ENCODE measurements at regions not wholly inside any gene's neighbourhood (a gene's known extent, or its start where the extent isn't known, plus 50 kb on each side); places are given as distances from the start of the nearest gene placed in this dataset.

- no peaks in the 10 kb centered on the region for H3K79me2 ChIP-seq (ENCODE audit: control insufficient read depth, insufficient read depth, low read length)
- H3K27ac ChIP-seq (ENCODE audit: extremely low read depth, low read depth, low read length), result no peak overlapping the region
- no peaks in the 10 kb centered on the region for H4K20me1 ChIP-seq (replicated peaks; ENCODE audit: control insufficient read depth, insufficient read depth, low read length)
- no peak for ATAC-seq
- no peak overlapping the region for H3K9ac ChIP-seq (ENCODE audit: insufficient read depth in 1 of 2, low read depth in 2 of 2, low read length in 2 of 2)
- intact Hi-C loops (cut with micrococcal nuclease), result loop anchor here (2.0 kb wide), 1 partner anchor 14 kb away; no protein-coding TSS in a partner anchor
- WGBS (ENCODE audit: insufficient coverage, low coverage, missing lambda C conversion rate), result 68% methylated on average over 1 of the region's 1 CpG
- BruUV-seq (replicated peaks), result no TSS peak
- H3K36me3 ChIP-seq (ENCODE audit: control insufficient read depth, insufficient read depth, low read length), result no peaks in the 10 kb centered on the region
- no peak for FAIRE-seq
- no peak overlapping the region for H3K4me3 ChIP-seq
- H3K4me1 ChIP-seq (replicated peaks in 1 of 2; ENCODE audit: control insufficient read depth in 2 of 2, insufficient read depth in 2 of 2, low read length in 2 of 2), result no peaks in the 10 kb centered on the region
- ChIA-PET POLR2A (interaction anchor here (0.8 kb wide), 1 partner anchor 9 kb away, joined by 3 read pairs; no protein-coding TSS in a partner anchor), CTCF (ENCODE audit: low intra/inter-chr PET ratio) (no interaction called here)
- no peaks in the 10 kb centered on the region for H3K27me3 ChIP-seq (ENCODE audit: control insufficient read depth in 2 of 2, insufficient read depth in 2 of 2, low read length in 2 of 2)
- H2AFZ ChIP-seq (ENCODE audit: low read depth, low read length), result no peak overlapping the region
- in situ Hi-C loops (cut with MboI), result no loop called here
- no peaks in the 10 kb centered on the region for H3K9me1 ChIP-seq (ENCODE audit: control insufficient read depth, insufficient read depth, low read length)
- no peak overlapping the region for H3K4me2 ChIP-seq (ENCODE audit: insufficient read depth, low read length)
- no peak for DNase-seq (ENCODE audit: extremely low read depth in 1 of 4, low spot score in 3 of 4)
- TF ChIP-seq ZNF316 (IDR thresholded peaks at IDR 0.05) (peak; percentile 60; the same call in 1 of the 2 replicates), ZNF224 (CRISPR knock-in tag; IDR thresholded peaks at IDR 0.05) (no peak), C11orf30 (IDR thresholded peaks at IDR 0.05; ENCODE audit: low read depth) (peak; percentile 51; the same call in 1 of the 2 replicates)
- H3K9me3 ChIP-seq (replicated peaks; ENCODE audit: control insufficient read depth, insufficient read depth, low read depth, low read length), result 0 out of 2 replicates have a peak, but pooled peaks cover 3% of the 10 kb centered on the region
Observed at GRCh38 chr4:128480945-128481344, 193.3 kb upstream of the PGRMC2 start.

- CTCF ChIA-PET (ENCODE audit: low intra/inter-chr PET ratio), result no interaction called here
- H3K36me3 ChIP-seq (ENCODE audit: control insufficient read depth, insufficient read depth, low read length), result no peaks in the 10 kb centered on the region
- no TSS peak for BruUV-seq (replicated peaks)
- intact Hi-C loops (cut with micrococcal nuclease) (no loop called here), in situ Hi-C loops (cut with MboI) (no loop called here)
- H3K79me2 ChIP-seq (ENCODE audit: control insufficient read depth, insufficient read depth, low read length), result no peaks in the 10 kb centered on the region
- FAIRE-seq, result peak; percentile 6
- no peak for DNase-seq (ENCODE audit: extremely low read depth in 1 of 4, low spot score in 3 of 4)
- no peak overlapping the region for H3K9ac ChIP-seq (ENCODE audit: insufficient read depth in 1 of 2, low read depth in 2 of 2, low read length in 2 of 2)
- H3K4me2 ChIP-seq (ENCODE audit: insufficient read depth, low read length), result no peak overlapping the region
- 49% methylated on average over 4 of the region's 4 CpGs for WGBS (ENCODE audit: insufficient coverage, low coverage, missing lambda C conversion rate)
- no peak overlapping the region for H3K4me3 ChIP-seq
- TF ChIP-seq SAFB2 (IDR thresholded peaks at IDR 0.05; ENCODE audit: borderline replicate concordance, low read depth, low read length, severe bottlenecking), result no peak
- no peak for TF ChIP-seq CREM (IDR thresholded peaks at IDR 0.05; ENCODE audit: low read depth)
- no peak for TF ChIP-seq MEF2A (IDR thresholded peaks at IDR 0.05; ENCODE audit: control insufficient read depth, low read depth, low read length)
- TF ChIP-seq ZNF174 (CRISPR knock-in tag; IDR thresholded peaks at IDR 0.05), result no peak
- no peak for TF ChIP-seq TBL1XR1 (IDR thresholded peaks at IDR 0.05; ENCODE audit: low read length in 2 of 2)
- TF ChIP-seq, protein P1, sequence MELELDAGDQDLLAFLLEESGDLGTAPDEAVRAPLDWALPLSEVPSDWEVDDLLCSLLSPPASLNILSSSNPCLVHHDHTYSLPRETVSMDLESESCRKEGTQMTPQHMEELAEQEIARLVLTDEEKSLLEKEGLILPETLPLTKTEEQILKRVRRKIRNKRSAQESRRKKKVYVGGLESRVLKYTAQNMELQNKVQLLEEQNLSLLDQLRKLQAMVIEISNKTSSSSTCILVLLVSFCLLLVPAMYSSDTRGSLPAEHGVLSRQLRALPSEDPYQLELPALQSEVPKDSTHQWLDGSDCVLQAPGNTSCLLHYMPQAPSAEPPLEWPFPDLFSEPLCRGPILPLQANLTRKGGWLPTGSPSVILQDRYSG (tag; conservative IDR thresholded peaks at IDR 0.05; ENCODE audit: low read depth), result no peak
- no peak for TF ChIP-seq ZBTB34 (CRISPR knock-in tag; IDR thresholded peaks at IDR 0.05)
- TF ChIP-seq FOXA1 (IDR thresholded peaks at IDR 0.05; ENCODE audit: borderline replicate concordance), result no peak
- no peak for TF ChIP-seq NR4A1 (CRISPR knock-in tag; IDR thresholded peaks at IDR 0.05)
- TF ChIP-seq NR4A1 (tag; IDR thresholded peaks at IDR 0.05), result no peak
- TF ChIP-seq SRF (CRISPR knock-in tag; IDR thresholded peaks at IDR 0.05), result no peak
- TF ChIP-seq ZNF263 (CRISPR knock-in tag; IDR thresholded peaks at IDR 0.05; ENCODE audit: borderline replicate concordance), result no peak
- TF ChIP-seq CBFA2T3 (IDR thresholded peaks at IDR 0.05), result no peak
- no peak overlapping the region for H2AFZ ChIP-seq (ENCODE audit: low read depth, low read length)
- 0 out of 2 replicates have a peak, but pooled peaks cover 3% of the 10 kb centered on the region for H3K9me3 ChIP-seq (replicated peaks; ENCODE audit: control insufficient read depth, insufficient read depth, low read depth, low read length)
- POLR2A ChIA-PET, result interaction anchor here (0.5 kb wide), 1 partner anchor 64 kb away, joined by 4 read pairs; no protein-coding TSS in a partner anchor
- H3K4me1 ChIP-seq (replicated peaks in 1 of 2; ENCODE audit: control insufficient read depth in 2 of 2, insufficient read depth in 2 of 2, low read length in 2 of 2), result peaks cover 2 to 4% of the 10 kb centered on the region in 2 experiments; a peak in 3 of 5 replicates
- no peak for ATAC-seq
- no peak overlapping the region for H3K27ac ChIP-seq (ENCODE audit: extremely low read depth, low read depth, low read length)
- no peaks in the 10 kb centered on the region for H3K27me3 ChIP-seq (ENCODE audit: control insufficient read depth in 2 of 2, insufficient read depth in 2 of 2, low read length in 2 of 2)
- H4K20me1 ChIP-seq (replicated peaks; ENCODE audit: control insufficient read depth, insufficient read depth, low read length), result no peaks in the 10 kb centered on the region
- H3K9me1 ChIP-seq (ENCODE audit: control insufficient read depth, insufficient read depth, low read length), result no peaks in the 10 kb centered on the region
Observed at GRCh38 chr4:128477540-128477939, 189.9 kb upstream of the PGRMC2 start.
